GM21717 (cell line): ENCODE measurements at regions not wholly inside any gene's neighbourhood (a gene's known extent, or its start where the extent isn't known, plus 50 kb on each side); places are given as distances from the start of the nearest gene placed in this dataset.
"Not testable (repeated sequence)": the region's sequence is repeated elsewhere in the genome, so short reads cannot be mapped to it uniquely, and the experiment has no call there.

Experiments
- ATAC-seq: cut with Tn5 transposase; IDR thresholded peaks from one replicate; pipeline ENCODE4 v1.9.1; 2021; ENCODE audit warnings: mild to moderate bottlenecking, moderate library complexity; ENCODE audit not compliant: unreplicated experiment

GRCh38 chrX:121169099-121170035 is 122.0 kb downstream of the GLUD2 start:
- ATAC-seq, result no peak

DNA sequence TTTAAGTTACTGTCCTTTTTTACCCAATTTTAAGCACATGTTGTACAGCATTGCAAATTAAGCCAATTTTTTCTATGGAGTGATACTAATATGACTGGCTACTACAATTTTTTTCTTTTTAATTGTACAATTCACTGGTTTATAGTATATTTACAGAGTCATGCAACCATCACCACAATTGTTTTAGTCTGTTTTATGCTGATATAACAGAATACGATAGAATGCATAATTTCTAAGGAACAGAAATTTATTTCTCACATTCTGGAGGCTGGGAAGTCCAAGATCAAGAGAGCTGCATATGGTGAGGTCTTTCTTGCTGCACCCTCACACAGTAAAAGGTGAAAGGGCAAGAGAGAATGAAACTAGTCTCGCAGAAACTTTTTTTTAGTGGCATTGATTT is 125.3 kb downstream of the GLUD2 start:
- no peak for ATAC-seq

- no peak for ATAC-seq
Observed at GRCh38 chrX:121179972-121180371, 132.6 kb downstream of the GLUD2 start.

DNA sequence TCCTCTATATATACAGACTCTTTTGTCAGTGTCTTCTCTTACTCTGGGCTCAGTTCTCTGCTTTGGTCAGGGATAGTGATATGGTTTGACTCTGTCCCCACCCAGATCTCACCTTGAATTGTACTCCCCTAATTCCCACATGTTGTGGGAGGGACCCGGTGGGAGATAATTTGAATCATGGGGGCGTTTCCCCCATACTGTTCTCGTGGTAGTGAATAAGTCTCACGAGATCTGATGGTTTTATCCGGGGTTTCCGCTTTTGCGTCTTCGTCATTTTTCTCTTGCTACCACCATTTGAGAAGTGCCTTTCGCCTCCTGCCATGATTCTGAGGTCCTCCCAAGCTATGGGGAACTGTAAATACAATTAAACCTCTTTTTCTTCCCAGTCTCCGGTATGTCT is 144.4 kb downstream of the GLUD2 start:
- no peak for ATAC-seq

- no peak for ATAC-seq
Observed at GRCh38 chrX:121195719-121196118, 148.3 kb downstream of the GLUD2 start.

GRCh38 chrX:121196872-121197444 is 149.5 kb downstream of the GLUD2 start:
- not testable (repeated sequence) for ATAC-seq

DNA sequence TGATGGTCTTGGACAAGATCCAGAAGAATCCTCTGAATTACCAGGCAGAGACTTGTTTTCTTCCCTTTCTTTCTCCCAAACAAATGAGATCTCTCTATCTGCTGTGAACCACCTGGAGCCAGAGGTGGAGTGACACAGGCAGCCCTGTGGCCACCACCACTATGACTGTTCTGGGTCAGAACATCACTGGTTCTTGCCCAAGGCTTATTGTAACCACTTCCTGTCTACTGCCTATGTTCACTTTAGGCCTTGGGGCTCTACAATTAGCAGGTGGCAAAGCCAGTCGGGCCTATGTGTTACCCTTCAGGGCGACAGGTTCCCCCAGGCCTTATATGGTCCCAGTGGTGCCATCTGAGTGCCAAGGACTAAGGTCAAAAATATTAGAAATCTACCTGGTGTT is 161.2 kb downstream of the GLUD2 start:
- ATAC-seq, result no peak

- ATAC-seq, result no peak
Observed at GRCh38 chrX:121216641-121217374, 169.4 kb downstream of the GLUD2 start.

GRCh38 chrX:121221322-121221977 is 174.0 kb downstream of the GLUD2 start:
- no peak for ATAC-seq

DNA sequence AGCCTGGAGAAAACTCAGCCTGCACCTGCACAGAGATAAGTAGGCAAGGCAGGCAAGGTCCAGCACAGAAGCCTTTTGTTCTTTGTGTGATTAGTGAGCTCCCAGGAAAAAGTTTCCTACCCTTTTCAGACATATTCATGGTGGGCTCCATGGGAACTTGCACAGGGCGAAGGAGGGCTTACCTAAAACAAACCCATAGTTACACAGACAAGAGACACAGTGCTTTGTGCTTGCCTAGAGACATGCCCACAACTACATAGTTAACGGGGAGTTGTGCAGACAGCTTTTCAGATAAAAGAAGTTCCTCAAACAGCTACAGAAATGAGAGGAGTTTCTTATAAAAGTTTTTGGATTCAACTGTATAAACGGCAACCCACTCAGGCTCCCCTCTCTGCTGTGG is 180.5 kb downstream of the GLUD2 start:
- ATAC-seq, result no peak

DNA sequence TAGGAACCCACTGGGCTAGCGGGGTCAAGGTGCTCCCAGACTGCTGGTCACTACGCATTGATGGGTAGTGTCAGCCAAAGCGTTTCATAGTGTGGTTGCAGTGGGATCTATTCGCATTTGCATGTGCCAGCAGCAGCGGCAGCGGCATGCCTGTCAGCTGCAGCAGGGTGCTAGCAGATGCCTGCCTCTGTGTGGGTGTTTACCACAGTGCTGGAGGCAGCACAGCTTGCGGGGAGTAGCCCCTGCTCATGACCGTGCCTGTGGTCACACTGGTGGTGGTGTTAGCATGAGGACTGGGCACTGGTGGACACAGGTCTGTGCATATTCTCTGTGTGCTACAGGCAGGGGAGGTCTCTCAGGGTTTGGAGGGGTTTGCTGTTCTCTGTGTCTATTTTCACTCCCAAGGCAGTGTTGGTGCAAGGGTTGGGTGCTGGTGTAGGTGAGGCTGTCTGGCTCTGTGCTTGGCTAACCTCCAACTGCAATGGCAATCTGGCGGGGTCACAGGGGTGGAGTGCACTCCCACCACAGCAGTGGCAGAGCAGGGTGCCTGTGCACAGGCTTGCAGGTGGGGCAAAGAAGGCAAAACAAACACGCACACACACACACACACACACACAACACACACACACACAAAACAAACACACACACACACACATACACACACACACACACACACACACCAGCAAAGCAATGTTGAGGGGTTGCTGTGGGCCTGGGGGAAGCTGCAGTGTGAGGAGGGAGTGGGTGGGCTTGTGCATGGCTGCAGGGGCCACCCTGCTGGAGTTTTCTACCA is 184.4 kb downstream of the GLUD2 start:
- no peak for ATAC-seq

DNA sequence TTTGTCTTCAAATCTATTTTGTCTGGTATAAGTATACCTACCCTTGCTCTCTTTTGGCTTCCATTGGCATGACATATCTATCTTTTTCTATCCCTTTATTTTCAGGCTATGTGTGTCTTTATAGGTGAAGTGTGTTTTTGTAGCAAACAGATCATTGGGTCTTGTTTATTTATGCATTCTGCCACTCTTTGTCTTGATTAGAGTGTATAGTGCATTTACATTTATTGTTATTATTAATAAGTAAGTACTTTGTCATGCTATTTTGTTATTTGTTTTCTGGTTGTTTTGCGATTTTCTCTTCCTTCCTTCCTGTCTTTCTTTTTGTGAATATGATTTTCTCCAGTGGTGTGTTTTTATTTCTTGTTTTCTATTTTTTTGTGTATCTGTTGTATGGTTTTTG is 188.6 kb downstream of the GLUD2 start:
- ATAC-seq, result no peak

GRCh38 chrX:121238093-121238492 is 190.7 kb downstream of the GLUD2 start:
- no peak for ATAC-seq

DNA sequence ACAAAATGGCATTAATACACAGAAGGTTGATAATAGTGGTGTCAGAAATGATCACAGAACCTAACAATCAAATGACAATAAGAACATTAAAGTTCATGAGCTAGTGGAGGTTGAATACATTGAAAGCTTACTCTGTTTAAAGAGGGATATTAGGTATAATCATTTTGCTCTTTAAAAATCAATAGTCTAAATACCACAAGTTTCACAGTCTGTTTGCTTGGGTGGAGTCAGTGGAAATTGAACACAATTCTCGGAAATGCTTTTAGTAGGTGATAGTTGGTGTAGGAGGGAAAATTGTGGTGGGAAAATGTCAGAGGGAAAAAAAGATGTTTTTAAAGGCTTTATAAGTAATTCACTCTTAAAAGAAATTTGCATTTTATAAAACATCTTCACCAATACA is 197.1 kb downstream of the GLUD2 start:
- no peak for ATAC-seq

- no peak for ATAC-seq
Observed at GRCh38 chrX:121245763-121246162, 198.4 kb downstream of the GLUD2 start.

DNA sequence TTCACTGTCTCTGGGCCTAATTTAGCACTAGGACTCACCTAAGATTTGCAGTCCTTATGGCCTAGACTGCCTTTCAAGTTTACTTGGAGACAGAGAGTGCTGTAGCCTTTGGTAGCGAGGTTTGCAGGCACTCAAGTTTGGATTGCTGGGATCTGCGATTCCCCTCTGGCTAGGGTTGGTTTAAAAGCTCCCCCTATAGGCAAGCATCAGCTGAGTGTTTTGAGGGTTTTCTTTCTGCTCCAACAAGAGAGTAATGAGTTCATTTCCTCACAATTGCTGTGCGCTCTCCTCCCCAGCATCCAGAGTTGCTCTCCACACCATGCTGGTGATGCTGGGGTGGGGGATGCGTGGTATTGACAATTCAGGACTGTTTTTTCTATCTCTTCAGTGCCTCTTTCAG is 206.9 kb downstream of the GLUD2 start:
- ATAC-seq, result no peak

GRCh38 chrX:121256647-121257046 is 209.2 kb downstream of the GLUD2 start:
- ATAC-seq, result no peak

GRCh38 chrX:121258545-121258944 is 211.1 kb downstream of the GLUD2 start:
- ATAC-seq, result no peak

DNA sequence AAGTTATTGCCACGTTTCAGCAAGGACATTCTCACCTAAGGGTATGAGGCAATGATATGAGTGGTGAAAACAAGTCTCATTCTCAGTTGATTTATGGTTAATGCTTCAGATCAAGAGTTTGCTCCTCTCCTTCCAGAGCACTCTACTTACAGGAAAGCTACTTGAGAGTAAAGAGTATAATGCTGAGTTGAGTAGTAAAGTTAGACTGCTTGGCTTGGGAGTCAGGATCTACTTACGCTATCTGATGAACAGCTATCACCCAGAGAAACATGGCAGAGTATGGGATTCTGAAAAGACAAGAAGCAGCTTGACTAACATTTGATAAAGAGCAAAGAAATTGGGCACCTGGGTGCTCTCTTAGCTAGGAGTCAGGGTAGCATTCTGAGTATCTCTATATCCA is 211.8 kb downstream of the GLUD2 start:
- ATAC-seq, result no peak

GRCh38 chrX:121260596-121261240 is 213.3 kb downstream of the GLUD2 start:
- no peak for ATAC-seq
